ENCODE measurements at regions not wholly inside any gene's neighbourhood (a gene's known extent, or its start where the extent isn't known, plus 50 kb on each side); places are given as distances from the start of the nearest gene placed in this dataset.
"Not testable (repeated sequence)": the region's sequence is repeated elsewhere in the genome, so short reads cannot be mapped to it uniquely, and the experiment has no call there.

- no peak overlapping the region for H3K4me3 ChIP-seq (ENCODE audit: low read depth, low read length)
- H3K27ac ChIP-seq (ENCODE audit: low read depth, low read length): no peak overlapping the region
- H3K9ac ChIP-seq (ENCODE audit: low read length): no peak overlapping the region
- H3K4me1 ChIP-seq (ENCODE audit: control insufficient read depth, insufficient read depth, low read length): no peaks in the 10 kb centered on the region
- 0 out of 2 replicates have a peak, but pooled peaks cover 6% of the 10 kb centered on the region for H3K9me3 ChIP-seq (ENCODE audit: control insufficient read depth, insufficient read depth, low read depth, low read length)
- no peaks in the 10 kb centered on the region for H3K36me3 ChIP-seq (ENCODE audit: control insufficient read depth, insufficient read depth, low read length)
- H3K27me3 ChIP-seq (ENCODE audit: control insufficient read depth, insufficient read depth, low read length): no peaks in the 10 kb centered on the region
Measured at GRCh38 chr13:42484386-42484785, 89.6 kb upstream of the TNFSF11 start.

- Histone ChIP-seq H3K27me3 (ENCODE audit: control insufficient read depth, insufficient read depth, low read length) (no peaks in the 10 kb centered on the region), H3K27ac (ENCODE audit: low read depth, low read length) (no peak overlapping the region), H3K4me1 (ENCODE audit: control insufficient read depth, insufficient read depth, low read length) (no peaks in the 10 kb centered on the region), H3K9me3 (ENCODE audit: control insufficient read depth, insufficient read depth, low read depth, low read length) (0 out of 2 replicates have a peak, but pooled peaks cover 6% of the 10 kb centered on the region), H3K36me3 (ENCODE audit: control insufficient read depth, insufficient read depth, low read length) (no peaks in the 10 kb centered on the region), H3K9ac (ENCODE audit: low read length) (no peak overlapping the region), H3K4me3 (ENCODE audit: low read depth, low read length) (no peak overlapping the region)
Measured at GRCh38 chr13:42485272-42485671, 88.7 kb upstream of the TNFSF11 start.

GRCh38 chr13:42486711-42487198 lies 87.2 kb upstream of the TNFSF11 start:
- H3K9ac ChIP-seq (ENCODE audit: low read length): no peak overlapping the region
- H3K27ac ChIP-seq (ENCODE audit: low read depth, low read length): no peak overlapping the region
- no peaks in the 10 kb centered on the region for H3K27me3 ChIP-seq (ENCODE audit: control insufficient read depth, insufficient read depth, low read length)
- no peak overlapping the region for H3K4me3 ChIP-seq (ENCODE audit: low read depth, low read length)
- 0 out of 2 replicates have a peak, but pooled peaks cover 6% of the 10 kb centered on the region for H3K9me3 ChIP-seq (ENCODE audit: control insufficient read depth, insufficient read depth, low read depth, low read length)
- no peaks in the 10 kb centered on the region for H3K36me3 ChIP-seq (ENCODE audit: control insufficient read depth, insufficient read depth, low read length)
- no peaks in the 10 kb centered on the region for H3K4me1 ChIP-seq (ENCODE audit: control insufficient read depth, insufficient read depth, low read length)

GRCh38 chr13:42487221-42487620 lies 86.7 kb upstream of the TNFSF11 start:
- Histone ChIP-seq H3K27me3 (ENCODE audit: control insufficient read depth, insufficient read depth, low read length) (no peaks in the 10 kb centered on the region), H3K4me1 (ENCODE audit: control insufficient read depth, insufficient read depth, low read length) (no peaks in the 10 kb centered on the region), H3K27ac (ENCODE audit: low read depth, low read length) (no peak overlapping the region), H3K9me3 (ENCODE audit: control insufficient read depth, insufficient read depth, low read depth, low read length) (0 out of 2 replicates have a peak, but pooled peaks cover 6% of the 10 kb centered on the region), H3K36me3 (ENCODE audit: control insufficient read depth, insufficient read depth, low read length) (no peaks in the 10 kb centered on the region), H3K9ac (ENCODE audit: low read length) (no peak overlapping the region), H3K4me3 (ENCODE audit: low read depth, low read length) (no peak overlapping the region)

GRCh38 chr13:42490676-42491075 lies 83.3 kb upstream of the TNFSF11 start:
- no peak overlapping the region for H3K9ac ChIP-seq (ENCODE audit: low read length)
- no peaks in the 10 kb centered on the region for H3K36me3 ChIP-seq (ENCODE audit: control insufficient read depth, insufficient read depth, low read length)
- H3K9me3 ChIP-seq (ENCODE audit: control insufficient read depth, insufficient read depth, low read depth, low read length): no peaks in the 10 kb centered on the region
- no peaks in the 10 kb centered on the region for H3K4me1 ChIP-seq (ENCODE audit: control insufficient read depth, insufficient read depth, low read length)
- no peaks in the 10 kb centered on the region for H3K27me3 ChIP-seq (ENCODE audit: control insufficient read depth, insufficient read depth, low read length)
- H3K4me3 ChIP-seq (ENCODE audit: low read depth, low read length): no peak overlapping the region
- H3K27ac ChIP-seq (ENCODE audit: low read depth, low read length): no peak overlapping the region

GRCh38 chr13:42492372-42492920 lies 81.5 kb upstream of the TNFSF11 start:
- no peaks in the 10 kb centered on the region for H3K36me3 ChIP-seq (ENCODE audit: control insufficient read depth, insufficient read depth, low read length)
- H3K27ac ChIP-seq (ENCODE audit: low read depth, low read length): no peak overlapping the region
- no peak overlapping the region for H3K9ac ChIP-seq (ENCODE audit: low read length)
- no peak overlapping the region for H3K4me3 ChIP-seq (ENCODE audit: low read depth, low read length)
- H3K27me3 ChIP-seq (ENCODE audit: control insufficient read depth, insufficient read depth, low read length): no peaks in the 10 kb centered on the region
- H3K4me1 ChIP-seq (ENCODE audit: control insufficient read depth, insufficient read depth, low read length): no peaks in the 10 kb centered on the region
- H3K9me3 ChIP-seq (ENCODE audit: control insufficient read depth, insufficient read depth, low read depth, low read length): no peaks in the 10 kb centered on the region

GRCh38 chr13:42494157-42494556 lies 79.8 kb upstream of the TNFSF11 start:
- Histone ChIP-seq H3K4me3 (ENCODE audit: low read depth, low read length) (no peak overlapping the region), H3K27ac (ENCODE audit: low read depth, low read length) (no peak overlapping the region), H3K36me3 (ENCODE audit: control insufficient read depth, insufficient read depth, low read length) (no peaks in the 10 kb centered on the region), H3K9ac (ENCODE audit: low read length) (no peak overlapping the region), H3K9me3 (ENCODE audit: control insufficient read depth, insufficient read depth, low read depth, low read length) (no peaks in the 10 kb centered on the region), H3K27me3 (ENCODE audit: control insufficient read depth, insufficient read depth, low read length) (no peaks in the 10 kb centered on the region), H3K4me1 (ENCODE audit: control insufficient read depth, insufficient read depth, low read length) (no peaks in the 10 kb centered on the region)

GRCh38 chr13:42495255-42495654 lies 78.7 kb upstream of the TNFSF11 start:
- H3K9ac ChIP-seq (ENCODE audit: low read length): no peak overlapping the region
- H3K9me3 ChIP-seq (ENCODE audit: control insufficient read depth, insufficient read depth, low read depth, low read length): no peaks in the 10 kb centered on the region
- no peaks in the 10 kb centered on the region for H3K4me1 ChIP-seq (ENCODE audit: control insufficient read depth, insufficient read depth, low read length)
- H3K27me3 ChIP-seq (ENCODE audit: control insufficient read depth, insufficient read depth, low read length): no peaks in the 10 kb centered on the region
- H3K27ac ChIP-seq (ENCODE audit: low read depth, low read length): no peak overlapping the region
- no peak overlapping the region for H3K4me3 ChIP-seq (ENCODE audit: low read depth, low read length)
- no peaks in the 10 kb centered on the region for H3K36me3 ChIP-seq (ENCODE audit: control insufficient read depth, insufficient read depth, low read length)

- Histone ChIP-seq H3K4me3 (ENCODE audit: low read depth, low read length) (no peak overlapping the region), H3K27ac (ENCODE audit: low read depth, low read length) (no peak overlapping the region), H3K4me1 (ENCODE audit: control insufficient read depth, insufficient read depth, low read length) (no peaks in the 10 kb centered on the region), H3K36me3 (ENCODE audit: control insufficient read depth, insufficient read depth, low read length) (no peaks in the 10 kb centered on the region), H3K9ac (ENCODE audit: low read length) (no peak overlapping the region), H3K9me3 (ENCODE audit: control insufficient read depth, insufficient read depth, low read depth, low read length) (no peaks in the 10 kb centered on the region), H3K27me3 (ENCODE audit: control insufficient read depth, insufficient read depth, low read length) (no peaks in the 10 kb centered on the region)
Measured at GRCh38 chr13:42495751-42496150, 78.2 kb upstream of the TNFSF11 start.

- not testable (repeated sequence) for H3K4me1 ChIP-seq (ENCODE audit: control insufficient read depth, insufficient read depth, low read length); H3K9me3 ChIP-seq (ENCODE audit: control insufficient read depth, insufficient read depth, low read depth, low read length); H3K4me3 ChIP-seq (ENCODE audit: low read depth, low read length); H3K27ac ChIP-seq (ENCODE audit: low read depth, low read length); H3K36me3 ChIP-seq (ENCODE audit: control insufficient read depth, insufficient read depth, low read length); H3K27me3 ChIP-seq (ENCODE audit: control insufficient read depth, insufficient read depth, low read length); H3K9ac ChIP-seq (ENCODE audit: low read length)
Measured at GRCh38 chr13:42496926-42497554, 76.9 kb upstream of the TNFSF11 start.

- H3K36me3 ChIP-seq (ENCODE audit: control insufficient read depth, insufficient read depth, low read length): no peaks in the 10 kb centered on the region
- H3K9me3 ChIP-seq (ENCODE audit: control insufficient read depth, insufficient read depth, low read depth, low read length): no peaks in the 10 kb centered on the region
- no peak overlapping the region for H3K9ac ChIP-seq (ENCODE audit: low read length)
- no peak overlapping the region for H3K27ac ChIP-seq (ENCODE audit: low read depth, low read length)
- no peaks in the 10 kb centered on the region for H3K4me1 ChIP-seq (ENCODE audit: control insufficient read depth, insufficient read depth, low read length)
- H3K4me3 ChIP-seq (ENCODE audit: low read depth, low read length): no peak overlapping the region
- no peaks in the 10 kb centered on the region for H3K27me3 ChIP-seq (ENCODE audit: control insufficient read depth, insufficient read depth, low read length)
Measured at GRCh38 chr13:42497798-42498197, 76.2 kb upstream of the TNFSF11 start.
